ENCODE measurements at regions not wholly inside any gene's neighbourhood (a gene's known extent, or its start where the extent isn't known, plus 50 kb on each side); places are given as distances from the start of the nearest gene placed in this dataset.

- H3K4me1 Mint-ChIP-seq (ENCODE audit: low read depth), result no peaks in the 10 kb centered on the region
- H3K27me3 Mint-ChIP-seq (ENCODE audit: low read depth), result no peaks in the 10 kb centered on the region
- H3K36me3 Mint-ChIP-seq (ENCODE audit: low read depth), result no peaks in the 10 kb centered on the region
- no peak overlapping the region for H3K4me3 Mint-ChIP-seq (ENCODE audit: unreplicated experiment)
- H3K9me3 Mint-ChIP-seq (ENCODE audit: low read depth), result peaks cover 8% of the 10 kb centered on the region
- no peak for TF ChIP-seq CTCF (IDR thresholded peaks at IDR 0.05)
- no peak for DNase-seq (ENCODE audit: low spot score)
- no peak overlapping the region for H3K27ac Mint-ChIP-seq (ENCODE audit: unreplicated experiment)
Observed at GRCh38 chr20:7571521-7572055, 368.7 kb downstream of the HAO1 start.

- Mint-ChIP-seq H3K36me3 (ENCODE audit: low read depth) (no peaks in the 10 kb centered on the region), H3K4me3 (ENCODE audit: unreplicated experiment) (no peak overlapping the region), H3K27me3 (ENCODE audit: low read depth) (no peaks in the 10 kb centered on the region), H3K27ac (ENCODE audit: unreplicated experiment) (no peak overlapping the region), H3K4me1 (ENCODE audit: low read depth) (no peaks in the 10 kb centered on the region), H3K9me3 (ENCODE audit: low read depth) (peaks cover 7% of the 10 kb centered on the region)
- DNase-seq (ENCODE audit: low spot score), result no peak
- TF ChIP-seq CTCF (IDR thresholded peaks at IDR 0.05), result no peak
Observed at GRCh38 chr20:7579888-7580287, 360.4 kb downstream of the HAO1 start.

GRCh38 chr20:7585126-7585679 lies 355.1 kb downstream of the HAO1 start:
- Mint-ChIP-seq H3K36me3 (ENCODE audit: low read depth) (no peaks in the 10 kb centered on the region), H3K27ac (ENCODE audit: unreplicated experiment) (no peak overlapping the region), H3K27me3 (ENCODE audit: low read depth) (no peaks in the 10 kb centered on the region), H3K4me1 (ENCODE audit: low read depth) (no peaks in the 10 kb centered on the region), H3K4me3 (ENCODE audit: unreplicated experiment) (no peak overlapping the region), H3K9me3 (ENCODE audit: low read depth) (peaks cover 3% of the 10 kb centered on the region)
- DNase-seq (ENCODE audit: low spot score), result no peak
- no peak for TF ChIP-seq CTCF (IDR thresholded peaks at IDR 0.05)

- no peaks in the 10 kb centered on the region for H3K27me3 Mint-ChIP-seq (ENCODE audit: low read depth)
- no peaks in the 10 kb centered on the region for H3K36me3 Mint-ChIP-seq (ENCODE audit: low read depth)
- H3K4me3 Mint-ChIP-seq (ENCODE audit: unreplicated experiment), result no peak overlapping the region
- TF ChIP-seq CTCF (IDR thresholded peaks at IDR 0.05), result no peak
- no peak for DNase-seq (ENCODE audit: low spot score)
- H3K4me1 Mint-ChIP-seq (ENCODE audit: low read depth), result no peaks in the 10 kb centered on the region
- H3K9me3 Mint-ChIP-seq (ENCODE audit: low read depth), result peaks cover 3% of the 10 kb centered on the region
- H3K27ac Mint-ChIP-seq (ENCODE audit: unreplicated experiment), result no peak overlapping the region
Observed at GRCh38 chr20:7586481-7586880, 353.8 kb downstream of the HAO1 start.

GRCh38 chr20:7589164-7589563 lies 351.1 kb downstream of the HAO1 start:
- Mint-ChIP-seq H3K4me1 (ENCODE audit: low read depth) (no peaks in the 10 kb centered on the region), H3K27me3 (ENCODE audit: low read depth) (no peaks in the 10 kb centered on the region), H3K36me3 (ENCODE audit: low read depth) (no peaks in the 10 kb centered on the region), H3K9me3 (ENCODE audit: low read depth) (peaks cover 3% of the 10 kb centered on the region), H3K27ac (ENCODE audit: unreplicated experiment) (no peak overlapping the region), H3K4me3 (ENCODE audit: unreplicated experiment) (no peak overlapping the region)
- DNase-seq (ENCODE audit: low spot score), result no peak
- TF ChIP-seq CTCF (IDR thresholded peaks at IDR 0.05), result no peak
